GM04503 (cell line): ENCODE measurements at regions not wholly inside any gene's neighbourhood (a gene's known extent, or its start where the extent isn't known, plus 50 kb on each side); places are given as distances from the start of the nearest gene placed in this dataset.

Experiments used
- DNase-seq: peaks from one replicate; pipeline ENCODE4 v3.0.0-alpha.2; 2012; ENCODE audit warnings: low read depth

DNA sequence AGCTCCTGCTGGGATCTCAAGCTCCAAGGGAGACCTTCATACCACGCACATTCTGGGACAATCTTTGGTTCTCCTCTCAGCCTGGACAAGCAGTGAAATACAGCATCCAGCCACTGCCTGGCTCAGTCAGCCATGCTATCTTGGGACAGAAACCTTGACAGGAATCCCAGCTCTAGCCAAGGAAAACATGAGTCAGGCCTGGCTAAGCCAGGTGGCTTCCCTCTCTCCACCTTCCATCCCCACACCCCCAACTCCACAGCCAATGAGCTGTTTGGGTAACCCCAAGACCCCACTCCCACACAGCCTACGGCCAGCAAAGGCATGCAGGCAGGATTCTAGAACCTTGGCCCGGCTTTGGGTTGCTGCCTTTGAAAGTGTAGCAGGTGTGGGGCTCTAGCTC, 64.9 kb downstream of the MCFD2 start:
- no peak for DNase-seq

DNA sequence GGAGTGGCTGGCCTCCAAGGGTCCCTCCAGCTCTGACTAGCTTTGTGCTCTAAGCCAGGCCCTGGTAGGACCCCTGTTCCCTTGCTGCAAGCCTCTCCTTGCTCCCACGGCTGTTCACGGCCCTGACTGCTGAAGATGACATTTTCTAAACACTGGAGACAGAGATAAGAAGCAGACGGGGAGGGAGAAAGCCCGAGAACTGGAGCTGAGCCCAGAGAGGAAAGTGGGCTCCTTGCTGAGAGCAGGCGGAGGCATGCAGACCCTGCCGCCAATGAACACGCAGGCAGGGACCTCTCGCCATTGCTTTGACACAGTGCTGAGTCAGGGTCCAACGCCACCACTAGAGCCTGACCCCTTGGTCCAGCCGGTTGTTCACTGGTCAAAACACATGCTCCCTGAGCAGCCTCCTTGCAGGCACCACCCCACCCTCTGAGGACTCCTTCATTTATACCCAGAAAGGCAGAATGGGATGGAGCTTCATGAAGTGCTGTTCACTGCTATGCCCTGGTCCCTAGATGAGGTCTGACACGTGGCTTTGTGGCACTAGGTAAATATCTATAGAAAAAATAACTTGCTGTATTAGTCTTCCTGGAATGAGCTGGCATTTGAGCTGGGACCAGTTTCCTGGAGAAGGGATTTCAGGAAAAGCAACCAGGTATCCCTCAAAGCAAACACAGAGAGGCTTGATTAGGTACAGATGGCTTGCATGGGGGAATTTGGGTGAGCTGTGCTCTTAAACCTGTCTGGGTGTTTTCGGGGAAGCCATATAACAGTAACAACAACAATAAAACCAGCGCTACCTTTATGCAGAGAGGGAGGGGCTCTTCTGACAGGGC, 65.7 kb downstream of the MCFD2 start:
- DNase-seq = no peak

DNA sequence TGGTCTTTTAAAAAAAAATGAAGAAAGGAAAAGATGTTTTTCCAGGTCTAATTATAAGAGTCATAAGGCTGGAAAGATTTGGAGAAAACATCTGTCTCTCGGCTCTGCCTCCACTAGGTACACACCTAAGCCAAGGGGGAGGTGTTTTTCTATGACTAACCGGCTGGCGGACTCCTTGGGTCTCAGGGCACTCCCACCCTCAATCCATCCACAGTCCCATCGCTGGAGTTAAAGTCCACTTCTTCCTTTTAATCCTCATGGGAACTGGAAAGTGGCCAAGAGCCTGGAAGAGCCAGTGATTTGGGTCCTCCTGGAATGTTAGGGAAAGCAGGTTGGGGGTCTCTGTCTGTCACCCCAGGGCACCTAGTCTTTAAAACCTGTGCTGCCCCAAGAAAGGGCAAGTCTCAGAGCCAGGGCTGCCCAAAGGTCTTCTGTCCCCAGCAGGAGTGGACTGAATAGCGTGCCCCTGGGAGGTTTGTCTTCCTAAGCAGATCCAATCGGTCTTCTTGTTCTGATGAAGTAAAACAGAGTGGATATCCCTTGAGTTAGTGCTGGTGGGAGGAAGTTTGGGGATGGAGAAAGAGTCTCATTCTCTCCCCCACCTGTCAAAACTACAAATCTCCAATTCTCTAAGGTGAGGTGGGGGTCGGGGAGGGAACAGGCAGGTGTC, 66.4 kb downstream of the MCFD2 start:
- DNase-seq = no peak

DNA sequence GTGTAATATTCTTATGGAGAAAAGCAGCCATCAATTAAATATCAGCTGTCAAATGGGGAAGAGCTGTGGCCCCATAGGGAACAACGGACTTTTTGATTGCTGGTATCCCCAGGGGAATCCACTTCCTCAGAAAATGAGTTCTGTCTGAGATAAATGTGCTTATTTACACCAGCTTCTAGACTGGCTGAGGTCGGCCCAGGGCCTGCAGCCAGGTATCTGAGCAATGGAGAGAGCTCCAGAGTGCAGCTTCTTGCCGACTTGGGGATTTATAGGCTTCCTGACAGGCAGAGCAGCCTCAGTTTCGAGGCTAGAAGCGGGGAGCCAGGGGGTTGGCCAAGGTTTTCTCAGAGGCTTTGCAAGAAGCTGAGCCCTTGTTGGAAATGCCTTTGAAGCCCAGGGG, 67.2 kb downstream of the MCFD2 start:
- no peak for DNase-seq

DNA sequence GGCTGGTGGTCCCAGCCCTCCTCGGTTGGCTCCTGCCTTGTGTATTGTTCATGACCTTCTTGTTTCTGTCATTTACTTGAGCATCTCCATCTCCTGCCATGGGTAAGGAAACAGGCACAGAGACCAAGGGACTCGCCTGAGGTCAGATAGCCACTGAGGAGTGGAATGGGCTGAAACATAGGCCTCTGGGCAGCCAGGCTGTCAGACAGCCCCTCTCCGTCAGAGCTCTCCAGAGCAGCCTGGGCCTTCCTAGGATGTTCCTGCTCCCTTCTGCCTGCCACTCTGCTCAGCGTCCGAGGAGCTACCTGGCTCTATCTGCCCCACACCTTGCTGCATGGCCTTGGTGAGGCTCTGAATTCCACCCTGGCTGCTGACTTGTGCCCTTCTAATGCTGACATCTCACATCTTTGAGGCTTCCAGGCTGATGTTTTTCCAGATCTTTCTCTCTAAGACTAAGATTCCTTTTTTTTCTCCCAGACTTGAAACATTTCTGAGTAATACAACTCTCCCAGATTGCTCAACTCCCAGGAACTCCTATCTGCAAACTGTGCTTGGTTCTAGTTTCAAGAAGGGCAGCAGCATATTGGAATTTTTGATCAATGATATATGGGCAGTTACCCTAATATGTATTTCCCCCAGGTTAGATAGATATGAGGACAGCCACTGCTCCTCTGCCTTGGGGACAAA, 67.7 kb downstream of the MCFD2 start:
- peak; percentile 83 for DNase-seq

DNA sequence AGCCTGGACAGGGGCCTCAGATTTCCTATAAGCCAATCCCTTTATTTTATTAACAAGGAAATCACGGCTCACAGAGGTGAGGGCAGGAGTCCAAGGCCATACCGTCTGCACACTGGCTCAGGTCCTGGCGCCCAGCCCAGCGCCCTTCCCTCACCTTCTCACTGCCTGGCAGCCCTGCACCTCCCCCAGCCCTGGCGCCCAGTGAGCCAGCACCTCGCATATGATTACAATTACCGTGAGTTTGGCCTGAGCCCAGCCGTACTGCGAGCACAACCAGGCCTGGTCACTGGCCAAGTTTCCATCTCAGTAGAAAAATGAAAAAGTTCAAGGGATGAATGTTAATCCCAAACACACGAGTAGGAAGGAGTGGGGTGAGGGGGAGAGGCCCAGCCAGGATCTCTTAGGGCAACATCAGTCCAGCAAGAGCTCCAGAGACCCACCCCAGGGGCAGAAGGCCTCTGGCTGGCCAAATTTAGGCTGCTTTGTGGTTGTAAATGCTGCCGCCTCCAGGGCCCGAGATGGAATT, 68.4 kb downstream of the MCFD2 start:
- DNase-seq = peak; percentile 89

DNA sequence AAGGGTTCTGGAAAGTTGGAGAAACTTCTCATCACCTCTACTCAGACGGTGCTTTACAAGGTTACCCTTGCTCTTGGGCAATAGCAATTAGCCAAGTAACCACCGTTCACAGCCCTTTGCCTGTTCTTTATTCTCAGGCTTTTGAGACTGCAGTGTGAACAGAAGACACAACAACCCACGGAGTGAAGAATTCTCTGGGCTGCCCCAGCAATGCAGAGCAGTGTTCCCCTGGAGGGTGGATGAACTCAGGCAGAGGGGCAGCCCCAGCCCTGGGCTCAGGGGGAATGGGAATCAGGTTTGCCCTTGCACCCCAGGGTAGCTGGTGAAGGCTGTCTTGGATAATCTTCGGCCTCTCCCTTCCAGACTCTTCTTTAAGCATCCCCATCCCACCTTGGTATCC, 69.1 kb downstream of the MCFD2 start:
- no peak for DNase-seq

DNA sequence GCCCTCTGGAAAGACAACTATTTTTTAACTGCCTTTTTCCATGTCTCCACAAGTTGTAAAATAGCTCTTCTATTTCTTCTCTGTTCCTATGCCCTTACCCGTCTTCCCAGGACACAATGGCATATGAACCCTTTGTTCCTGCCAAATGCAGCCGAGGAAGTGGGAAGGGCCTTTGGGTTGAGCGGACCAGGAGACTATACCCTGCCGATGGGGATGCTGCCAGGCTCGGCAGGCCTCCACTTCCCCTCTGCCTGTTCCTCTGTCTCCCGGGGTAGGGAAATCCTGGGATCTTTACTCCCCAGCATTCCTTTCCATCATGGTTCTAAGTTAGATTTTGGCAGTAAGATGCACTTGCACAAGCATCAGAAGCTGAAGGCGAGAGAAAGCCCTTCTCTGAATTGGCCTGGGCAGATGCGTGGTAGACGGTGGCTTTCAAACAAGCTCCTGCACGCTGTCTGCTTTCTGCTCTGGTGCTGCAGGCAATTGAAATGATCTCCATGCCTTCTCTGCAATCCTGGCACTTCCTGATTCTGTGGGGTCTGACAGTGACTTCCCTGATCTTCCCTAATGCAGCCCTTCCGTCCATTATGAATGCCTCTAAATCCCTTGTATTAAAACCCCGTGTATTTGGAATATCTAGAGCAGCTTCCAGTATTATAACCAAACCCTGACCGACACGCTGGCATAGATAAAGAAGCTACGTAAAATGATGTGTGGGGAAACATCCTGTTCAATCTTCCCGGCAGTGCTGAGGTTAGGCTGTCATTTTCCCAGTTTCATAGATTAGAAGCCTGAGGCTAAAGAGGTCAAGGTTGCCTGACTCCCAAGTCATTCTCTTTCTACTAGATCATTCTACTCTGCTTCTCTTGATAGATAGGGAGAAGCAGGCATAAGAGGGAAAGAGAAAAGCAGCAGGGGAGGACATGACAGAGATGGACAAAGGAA, 69.8 kb downstream of the MCFD2 start:
- no peak for DNase-seq

DNA sequence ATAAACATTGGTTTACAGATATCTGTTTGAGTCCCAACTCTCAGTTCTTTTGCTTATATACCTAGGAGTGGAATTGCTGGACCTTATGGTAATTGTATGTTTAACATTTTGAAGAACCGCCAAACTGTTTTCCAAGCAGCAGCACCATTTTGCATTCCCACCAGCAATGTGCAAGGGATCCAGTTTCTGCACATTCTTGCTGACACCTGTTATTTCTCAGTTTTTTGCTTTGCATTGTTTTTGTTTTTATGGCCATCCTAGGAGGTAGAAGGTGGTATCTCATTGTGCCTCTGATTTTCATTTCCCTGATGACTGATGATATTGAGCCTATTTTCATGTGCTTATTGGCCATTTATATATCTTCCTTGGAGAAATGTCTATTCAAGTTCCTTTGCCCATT, 71.2 kb downstream of the MCFD2 start:
- DNase-seq = no peak

DNA sequence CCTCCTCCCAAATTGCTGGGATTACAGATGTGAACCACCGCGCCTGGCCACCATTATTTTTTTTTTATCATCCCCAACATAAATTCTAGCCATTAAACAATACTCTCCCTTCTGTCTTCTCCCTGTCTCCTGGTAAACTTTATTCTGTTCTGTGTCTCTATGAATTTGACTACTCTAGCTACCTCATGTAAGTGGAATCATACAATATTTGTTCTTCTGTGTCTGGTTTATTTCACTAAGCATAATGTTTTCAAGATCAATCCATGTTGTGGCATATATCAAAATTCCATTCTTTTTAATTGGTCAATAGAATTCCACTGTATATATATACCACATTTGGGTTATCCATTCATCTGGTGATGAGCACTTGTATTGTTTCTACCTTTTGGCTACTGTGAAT, 71.6 kb downstream of the MCFD2 start:
- DNase-seq = no peak

DNA sequence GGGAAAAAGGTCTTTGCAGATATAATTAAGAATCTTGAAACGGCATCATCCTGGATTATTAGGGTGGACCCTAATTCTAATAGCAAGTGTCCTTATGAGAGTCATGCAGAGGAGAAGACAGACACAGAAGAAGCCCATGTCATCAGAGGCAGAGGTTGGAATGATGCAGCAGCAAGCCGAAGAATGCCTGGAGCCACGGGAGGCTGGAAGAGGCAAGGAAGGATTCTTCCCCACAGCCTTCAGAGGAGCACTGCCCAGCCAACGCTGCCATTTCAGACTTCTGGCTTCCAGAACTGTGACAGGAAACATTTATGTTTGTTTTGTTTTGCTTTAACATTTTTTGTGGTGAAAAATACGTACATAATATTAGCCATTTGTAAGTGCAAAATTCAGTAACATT, 72.3 kb downstream of the MCFD2 start:
- no peak for DNase-seq

DNA sequence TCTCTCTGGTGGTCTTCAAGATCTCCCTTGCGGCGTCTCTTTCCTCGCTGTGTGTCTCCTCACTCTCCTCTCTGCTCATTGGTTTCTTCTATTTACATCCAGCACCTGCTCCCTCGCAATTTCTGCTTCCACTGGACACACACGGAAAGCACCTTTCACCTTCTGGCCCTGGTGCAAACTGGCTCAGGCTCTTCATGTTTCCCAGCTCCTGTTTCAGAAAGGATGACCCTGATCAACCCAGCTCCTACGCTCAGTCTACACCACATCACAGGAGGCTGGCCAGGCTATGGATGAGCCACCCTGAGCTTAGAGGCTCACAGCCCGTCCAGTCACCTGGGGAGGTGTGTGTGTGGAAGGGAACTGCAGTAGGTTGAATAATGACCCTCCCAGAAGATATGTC, 72.7 kb downstream of the MCFD2 start:
- no peak for DNase-seq

DNA sequence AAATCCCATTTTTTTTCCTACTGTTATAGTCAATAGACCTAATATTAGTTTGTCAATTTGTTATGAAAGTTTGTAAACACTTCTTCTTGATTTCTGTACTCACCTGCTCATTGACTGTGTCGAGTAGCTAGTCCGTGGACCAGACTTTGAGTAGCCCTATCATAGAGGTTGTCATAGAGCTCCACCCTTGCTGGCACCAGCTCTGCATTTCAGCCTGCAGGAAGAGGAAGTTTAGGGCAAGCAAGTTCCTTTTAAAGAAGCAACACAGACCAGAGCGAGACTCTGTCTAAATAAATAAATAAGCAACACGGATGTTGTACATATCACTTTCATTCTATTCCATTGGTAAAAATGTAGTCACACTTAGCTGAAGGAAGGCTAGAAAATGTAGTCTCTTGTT, 74.0 kb downstream of the MCFD2 start:
- no peak for DNase-seq

DNA sequence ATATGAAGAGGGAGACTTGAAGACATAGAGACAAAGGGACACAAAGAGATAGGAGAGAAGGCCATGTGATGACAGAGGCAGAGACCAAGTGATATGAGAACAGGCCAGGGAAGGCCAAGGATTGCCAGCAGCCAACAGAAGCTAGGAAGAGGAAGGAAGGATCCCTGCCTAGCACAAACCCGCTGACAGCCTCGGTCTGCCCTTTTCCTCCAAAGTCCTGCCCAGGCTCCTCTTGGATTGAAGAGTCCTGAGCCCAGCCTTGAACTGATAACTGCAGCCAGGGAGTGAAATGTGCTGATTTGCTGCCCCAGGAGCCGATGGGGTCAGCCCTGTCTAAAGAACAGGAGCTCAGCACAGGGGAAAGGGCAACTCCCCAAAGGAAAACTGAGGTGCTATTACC, 76.6 kb downstream of the MCFD2 start:
- no peak for DNase-seq

DNA sequence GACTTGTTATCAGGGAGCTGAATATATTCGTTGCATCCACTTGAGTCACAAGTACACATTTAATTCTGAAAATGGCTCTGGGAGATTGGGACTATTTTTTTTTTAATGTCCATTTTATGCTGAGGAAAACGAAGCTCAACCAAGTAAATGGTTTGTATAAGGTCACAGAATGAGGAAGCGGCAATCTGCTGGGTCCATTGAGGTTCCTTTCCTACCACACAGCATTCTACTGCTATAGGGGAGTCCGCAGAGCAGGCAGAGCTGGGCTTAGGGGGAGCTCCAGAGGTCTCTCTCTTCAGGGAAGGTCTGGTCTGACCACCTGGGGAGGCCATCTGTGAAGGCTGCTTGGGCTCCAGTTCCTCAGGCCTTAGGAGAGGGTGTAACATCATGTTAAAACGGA, 77.9 kb downstream of the MCFD2 start:
- no peak for DNase-seq

DNA sequence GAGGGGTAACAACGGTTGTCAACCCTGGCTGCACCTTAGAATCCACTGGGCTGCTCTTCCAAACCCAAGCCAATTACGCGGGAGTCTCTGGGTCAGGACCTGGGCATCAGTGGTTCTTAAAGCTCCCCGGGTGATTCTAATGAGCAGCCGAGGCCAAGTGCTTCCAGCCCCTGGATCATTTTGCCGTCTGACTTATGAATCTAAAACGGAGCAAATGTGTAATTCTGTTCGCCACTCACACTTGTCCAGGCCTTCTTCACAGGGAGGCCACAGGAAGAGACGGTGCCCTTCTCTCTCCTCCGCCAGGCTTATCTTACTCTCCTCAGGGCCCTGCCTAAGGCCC, 78.5 kb downstream of the MCFD2 start:
- no peak for DNase-seq

DNA sequence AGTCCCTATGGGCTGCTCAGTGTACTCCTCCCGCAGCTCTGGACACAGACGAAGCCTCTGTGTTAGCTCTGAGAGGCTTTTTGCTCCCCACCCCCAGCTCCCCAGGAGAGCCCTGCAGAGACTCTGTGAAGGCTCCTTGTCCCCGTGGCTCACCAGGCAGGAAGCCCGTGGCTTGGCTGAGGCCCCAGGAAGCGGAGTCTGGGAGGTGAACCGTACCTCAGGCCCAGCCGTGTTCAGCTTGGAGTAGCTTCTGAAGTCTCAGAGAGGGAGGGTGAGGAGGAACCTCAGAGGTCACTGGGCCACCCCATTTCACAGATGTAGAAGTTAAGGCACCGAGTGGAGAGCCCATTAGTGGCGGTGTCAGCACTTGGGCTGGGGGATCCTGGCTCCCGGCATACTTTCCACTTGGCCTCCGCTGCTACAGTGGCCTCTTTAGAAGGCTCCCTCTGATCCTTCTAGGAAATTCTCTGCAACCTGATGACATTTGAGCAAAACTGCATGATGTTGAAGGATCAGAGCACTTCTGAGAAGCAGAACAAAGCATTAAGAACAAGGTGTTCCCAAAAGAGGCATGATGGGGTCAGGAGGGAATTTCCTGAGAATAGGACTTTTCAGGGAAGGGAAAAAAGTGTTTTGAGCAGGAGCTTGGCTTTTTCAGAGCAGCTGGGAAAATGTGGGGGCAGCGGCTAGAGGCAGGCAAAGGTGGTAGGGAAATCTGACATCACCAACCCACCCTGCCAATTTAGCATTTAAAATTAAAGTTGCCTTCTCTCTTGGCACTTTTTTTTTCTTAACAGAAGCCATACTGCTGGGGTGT, 79.1 kb downstream of the MCFD2 start:
- no peak for DNase-seq

DNA sequence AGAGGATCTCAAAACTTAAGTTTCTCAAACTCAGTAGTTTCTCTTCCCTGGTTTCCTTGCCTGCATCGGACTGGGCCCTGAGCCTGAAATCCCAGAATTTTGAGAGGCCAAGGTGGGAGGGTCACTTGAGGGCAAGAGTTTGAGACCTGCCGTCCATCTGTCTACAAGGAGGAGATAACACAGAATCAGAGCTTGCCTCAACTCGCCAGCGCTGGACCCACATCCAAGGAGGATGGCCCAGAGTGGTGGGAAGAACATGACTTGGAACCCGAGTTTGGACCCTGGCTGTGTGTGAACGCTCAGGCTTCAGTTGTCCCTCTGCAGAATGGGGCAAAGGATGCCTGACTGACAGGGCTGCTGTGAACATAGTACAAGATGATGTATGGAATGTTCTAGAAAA, 80.1 kb downstream of the MCFD2 start:
- DNase-seq = no peak

DNA sequence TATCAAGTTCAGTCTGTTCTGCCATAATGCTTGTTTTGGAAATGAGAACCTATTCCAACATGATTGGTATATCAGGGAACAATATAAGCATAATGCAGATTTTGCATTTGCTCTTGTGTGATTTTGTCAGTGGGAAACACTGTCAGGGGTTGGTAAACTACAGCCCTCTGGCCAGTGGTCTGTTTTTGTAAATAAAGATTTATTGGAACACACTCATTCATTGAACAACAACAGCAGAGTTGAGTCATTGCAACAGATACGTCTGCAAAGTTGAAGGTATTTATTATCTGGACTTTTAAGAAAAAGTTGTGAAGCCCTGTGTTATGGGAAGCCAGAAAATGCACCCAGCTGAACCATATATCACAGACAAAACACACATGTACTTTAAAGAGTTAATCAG, 83.1 kb downstream of the MCFD2 start:
- DNase-seq = no peak

DNA sequence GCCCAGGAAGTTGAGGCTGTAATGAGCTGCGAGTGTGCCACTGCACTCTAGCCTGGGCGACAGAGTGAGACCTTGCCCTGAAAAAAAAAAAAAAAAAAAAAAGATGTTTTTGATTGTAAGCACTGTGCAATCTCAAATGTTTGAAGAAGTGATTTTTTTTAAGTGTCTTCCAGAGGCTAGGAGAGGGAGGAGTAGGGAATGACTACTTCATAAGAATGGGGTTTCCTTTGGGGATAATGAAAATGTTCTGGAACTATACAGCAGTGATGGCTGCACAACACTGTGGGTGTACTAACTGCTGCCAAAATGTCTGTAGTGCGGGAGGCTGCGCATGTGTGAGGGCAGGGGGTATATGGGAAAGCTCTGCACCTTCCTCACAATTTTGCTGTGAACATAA, 83.7 kb downstream of the MCFD2 start:
- DNase-seq = no peak
